Breast epithelium (tissue), 4 donors: ENCODE measurements at regions not wholly inside any gene's neighbourhood (a gene's known extent, or its start where the extent isn't known, plus 50 kb on each side); places are given as distances from the start of the nearest gene placed in this dataset.

ENCODE experiments used
- DNase-seq, 2 donors: peaks; one replicate each; pipeline ENCODE4 v3.0.0-alpha.2; 2019; ENCODE audit warnings: low spot score in 2 of 2
- H3K27ac ChIP-seq, 2 donors: fragments of 200-600 bp; sonication (generic) in 1 of 2; one replicate each; pipeline ENCODE4 v1.5.1; 2016 to 2019; ENCODE audit warnings: mild to moderate bottlenecking in 1 of 2
- H3K27me3 ChIP-seq, 2 donors: fragments of 200-600 bp; sonication (generic) in 1 of 2; one replicate each; pipeline versions ENCODE4 v1.5.1 to v1.6.0; 2017 to 2019; ENCODE audit warnings: control low read depth in 1 of 2, mild to moderate bottlenecking in 1 of 2
- H3K36me3 ChIP-seq: fragments of 200-600 bp; one replicate; pipeline ENCODE4 v1.5.1; 2019
- H3K4me1 ChIP-seq, 2 donors: fragments of 200-600 bp; sonication (generic); one replicate each; pipeline ENCODE4 v1.5.1; 2016 to 2019; ENCODE audit warnings: control low read depth in 1 of 2
- H3K4me3 ChIP-seq, 3 donors: fragments of 200-600 bp; sonication (generic); 1 replicate in 2 of 3; 2 replicates in 1 of 3; pipeline ENCODE4 v1.5.1; 2016 to 2019; ENCODE audit warnings: mild to moderate bottlenecking in 3 of 3, moderate library complexity in 2 of 3
- H3K9me3 ChIP-seq, 2 donors: fragments of 200-600 bp; sonication (generic) in 1 of 2; one replicate each; pipeline ENCODE4 v1.5.1; 2016 to 2019; ENCODE audit warnings: control low read depth in 1 of 2
- CTCF ChIP-seq, 3 donors: fragments of 450-650 bp; IDR thresholded peaks; one replicate each; pipeline ENCODE4 v1.5.1; 2016 to 2017; ENCODE audit warnings: antibody characterized with exemption in 3 of 3, mild to moderate bottlenecking in 3 of 3, moderate library complexity in 3 of 3
- POLR2A ChIP-seq: fragments of 450-650 bp; IDR thresholded peaks from one replicate; pipeline ENCODE4 v1.6.1; 2016; ENCODE audit warnings: antibody characterized with exemption, mild to moderate bottlenecking, moderate library complexity
- POLR2AphosphoS5 ChIP-seq, 3 donors: sonication (generic); formaldehyde crosslinking; IDR thresholded peaks; one replicate each; pipeline ENCODE4 v1.6.1; 2017; ENCODE audit warnings: antibody characterized with exemption in 3 of 3
- intact Hi-C: fragments of 100-400 bp; cut with DNase I; formaldehyde crosslinking; loops from one replicate; pipeline ENCODE4 v1.15.1; 2023; ENCODE audit warnings: low total_unique reads

DNA sequence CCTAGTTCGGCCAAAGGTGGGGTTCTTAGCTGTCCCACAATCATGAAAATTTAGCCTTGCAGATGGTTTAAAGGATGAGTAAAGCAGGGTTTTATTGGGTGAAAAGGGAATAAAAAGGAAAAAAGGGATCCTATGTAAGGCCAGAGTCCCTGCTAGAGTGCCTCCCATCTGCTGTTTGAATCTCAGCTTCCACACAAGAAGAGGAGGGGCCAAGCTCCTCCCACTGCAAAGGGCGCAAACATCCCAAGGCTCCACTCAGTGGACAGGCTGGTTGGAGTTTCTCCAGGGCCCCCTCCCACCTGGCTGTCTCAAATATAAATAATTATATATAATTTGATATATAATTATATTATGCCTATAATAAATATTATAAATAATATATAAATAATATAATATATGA lies 1272.1 kb upstream of the PCDH20 start:
- TF ChIP-seq CTCF (IDR thresholded peaks at IDR 0.05) (no peak), POLR2AphosphoS5 (IDR thresholded peaks at IDR 0.05) (no peak), POLR2A (no peak)
- H3K27ac ChIP-seq: no peak overlapping the region
- no peaks in the 10 kb centered on the region for H3K36me3 ChIP-seq
- H3K27me3 ChIP-seq: no peaks in the 10 kb centered on the region
- DNase-seq: no peak
- no peaks in the 10 kb centered on the region for H3K4me1 ChIP-seq
- H3K9me3 ChIP-seq: no peaks in the 10 kb centered on the region
- intact Hi-C loops: no loop called here
- H3K4me3 ChIP-seq: no peak overlapping the region

DNA sequence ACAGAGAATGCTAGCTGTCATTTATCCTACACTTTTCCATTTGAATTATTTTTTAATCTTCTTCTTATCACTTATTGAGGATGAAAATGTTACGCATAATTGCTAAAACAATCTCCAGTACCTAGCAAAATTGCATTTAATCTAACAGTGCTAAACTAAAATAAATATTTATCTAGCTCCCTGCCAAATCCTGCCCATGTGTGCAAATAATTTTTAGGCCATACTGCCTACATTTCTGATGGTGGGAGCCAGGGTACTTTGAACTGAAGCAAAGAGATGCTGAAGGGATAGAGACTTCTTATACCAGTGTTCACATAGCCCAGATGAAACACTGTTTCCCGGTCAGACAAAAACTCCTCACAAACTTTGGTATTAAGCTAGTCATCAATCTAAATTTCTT lies 1268.7 kb upstream of the PCDH20 start:
- Histone ChIP-seq H3K9me3 (no peaks in the 10 kb centered on the region), H3K4me3 (no peak overlapping the region), H3K27me3 (no peaks in the 10 kb centered on the region), H3K4me1 (no peaks in the 10 kb centered on the region), H3K36me3 (no peaks in the 10 kb centered on the region), H3K27ac (no peak overlapping the region)
- intact Hi-C loops: no loop called here
- TF ChIP-seq POLR2A: no peak
- no peak for TF ChIP-seq POLR2AphosphoS5 (IDR thresholded peaks at IDR 0.05)
- no peak for TF ChIP-seq CTCF (IDR thresholded peaks at IDR 0.05)
- DNase-seq: no peak

DNA sequence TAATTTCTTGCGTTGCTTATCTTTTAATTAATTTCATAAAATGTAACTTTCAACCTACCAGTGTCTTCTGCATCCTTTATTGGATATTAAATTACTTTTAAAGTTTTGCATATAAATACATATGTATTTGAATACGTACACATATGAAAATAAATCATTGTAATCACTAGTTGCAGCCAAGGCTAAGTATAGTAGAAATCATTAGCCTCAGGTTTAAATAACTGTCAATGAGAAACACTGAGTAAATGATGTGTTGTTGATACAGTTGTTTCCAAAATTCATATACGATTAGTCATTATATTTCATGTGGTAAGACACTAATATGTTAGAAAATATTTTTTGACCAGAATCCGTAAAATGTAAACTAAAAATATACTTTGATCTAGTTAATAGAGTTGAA lies 1267.1 kb upstream of the PCDH20 start:
- TF ChIP-seq POLR2A (no peak), POLR2AphosphoS5 (IDR thresholded peaks at IDR 0.05) (no peak), CTCF (IDR thresholded peaks at IDR 0.05) (no peak)
- Histone ChIP-seq H3K9me3 (no peaks in the 10 kb centered on the region), H3K36me3 (no peaks in the 10 kb centered on the region)

DNA sequence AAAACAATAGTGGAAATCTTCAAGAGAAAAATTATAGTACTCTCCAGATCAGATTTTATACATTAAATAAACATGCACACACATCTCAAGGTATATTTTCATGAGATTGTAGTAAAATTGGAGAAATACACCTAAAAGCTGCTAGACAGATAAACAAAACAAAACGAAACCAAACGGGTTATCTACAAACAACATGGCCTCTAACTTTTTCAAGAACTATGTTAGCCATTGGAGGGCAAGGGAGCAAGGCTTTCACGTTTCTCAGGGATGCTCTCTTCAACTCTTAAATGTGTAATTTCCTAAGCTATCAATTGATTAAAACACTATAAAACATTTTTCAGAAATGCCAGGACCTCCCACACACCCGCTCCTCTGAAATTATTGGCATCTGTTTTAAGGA lies 1262.4 kb upstream of the PCDH20 start:
- H3K4me1 ChIP-seq: no peaks in the 10 kb centered on the region
- H3K9me3 ChIP-seq: no peaks in the 10 kb centered on the region
- no peaks in the 10 kb centered on the region for H3K36me3 ChIP-seq
- H3K4me3 ChIP-seq: no peak overlapping the region
- no peak for DNase-seq
- no peaks in the 10 kb centered on the region for H3K27me3 ChIP-seq
- intact Hi-C loops: no loop called here
- H3K27ac ChIP-seq: no peak overlapping the region
- TF ChIP-seq POLR2AphosphoS5 (IDR thresholded peaks at IDR 0.05): no peak
- no peak for TF ChIP-seq CTCF (IDR thresholded peaks at IDR 0.05)
- TF ChIP-seq POLR2A: no peak

More for the DNA sequence above, 1267.1 kb upstream of the PCDH20 start:
- no peak for DNase-seq
- Histone ChIP-seq H3K4me1 (no peaks in the 10 kb centered on the region), H3K4me3 (no peak overlapping the region), H3K27me3 (no peaks in the 10 kb centered on the region), H3K27ac (no peak overlapping the region)
- intact Hi-C loops: no loop called here

DNA sequence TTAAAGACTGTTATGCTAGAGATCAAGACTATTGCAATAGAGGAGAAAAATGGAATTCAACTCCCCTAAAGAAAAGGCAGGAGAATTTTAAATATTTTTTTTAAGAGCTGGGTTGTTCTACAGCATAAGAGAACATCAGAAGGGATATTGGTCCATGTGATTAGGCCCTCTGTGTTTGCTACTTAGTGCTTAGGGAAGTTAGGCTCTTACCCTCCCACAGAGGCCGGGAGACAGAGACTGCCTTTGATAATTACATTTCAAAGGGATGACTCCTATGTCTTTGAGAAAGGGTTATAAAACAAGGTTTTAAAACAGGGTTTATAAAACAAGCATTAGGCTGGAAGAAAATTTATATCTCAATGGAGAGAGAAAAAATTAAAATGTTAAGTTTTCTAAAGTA lies 1248.1 kb upstream of the PCDH20 start:
- Histone ChIP-seq H3K9me3 (no peaks in the 10 kb centered on the region), H3K36me3 (no peaks in the 10 kb centered on the region), H3K27me3 (no peaks in the 10 kb centered on the region), H3K4me1 (no peaks in the 10 kb centered on the region), H3K27ac (no peak overlapping the region), H3K4me3 (no peak overlapping the region)
- TF ChIP-seq POLR2A: no peak
- TF ChIP-seq CTCF (IDR thresholded peaks at IDR 0.05): no peak
- no peak for TF ChIP-seq POLR2AphosphoS5 (IDR thresholded peaks at IDR 0.05)
- DNase-seq: no peak
- intact Hi-C loops: no loop called here
